ENCODE measurements at regions not wholly inside any gene's neighbourhood (a gene's known extent, or its start where the extent isn't known, plus 50 kb on each side); places are given as distances from the start of the nearest gene placed in this dataset.

- peak; percentile 85 for DNase-seq
Measured at GRCh38 chr13:107370015-107370785, 802.3 kb upstream of the ARGLU1 start.

GRCh38 chr13:107367258-107367657 is 799.3 kb upstream of the ARGLU1 start:
- peak; percentile 82 for DNase-seq

- no peak for DNase-seq
Measured at GRCh38 chr13:107365466-107366215, 797.7 kb upstream of the ARGLU1 start.

GRCh38 chr13:107364658-107365057 is 796.7 kb upstream of the ARGLU1 start:
- no peak for DNase-seq

- no peak for DNase-seq
Measured at GRCh38 chr13:107361666-107362065, 793.7 kb upstream of the ARGLU1 start.

- DNase-seq, result no peak
Measured at GRCh38 chr13:107360010-107360409, 792.1 kb upstream of the ARGLU1 start.

GRCh38 chr13:107358866-107359265 is 790.9 kb upstream of the ARGLU1 start:
- no peak for DNase-seq

- no peak for DNase-seq
Measured at GRCh38 chr13:107351305-107351704, 783.4 kb upstream of the ARGLU1 start.

GRCh38 chr13:107348925-107349324 is 781.0 kb upstream of the ARGLU1 start:
- DNase-seq, result no peak

- no peak for DNase-seq
Measured at GRCh38 chr13:107348471-107348870, 780.5 kb upstream of the ARGLU1 start.

- no peak for DNase-seq
Measured at GRCh38 chr13:107347641-107348369, 779.9 kb upstream of the ARGLU1 start.

- no peak for DNase-seq
Measured at GRCh38 chr13:107342747-107343146, 774.8 kb upstream of the ARGLU1 start.

- DNase-seq, result no peak
Measured at GRCh38 chr13:107339209-107339608, 771.3 kb upstream of the ARGLU1 start.

GRCh38 chr13:107332188-107332587 is 764.3 kb upstream of the ARGLU1 start:
- no peak for DNase-seq

GRCh38 chr13:107331359-107331758 is 763.4 kb upstream of the ARGLU1 start:
- DNase-seq, result no peak

- no peak for DNase-seq
Measured at GRCh38 chr13:107330484-107330883, 762.5 kb upstream of the ARGLU1 start.

- DNase-seq, result no peak
Measured at GRCh38 chr13:107329991-107330390, 762.1 kb upstream of the ARGLU1 start.

- DNase-seq, result no peak
Measured at GRCh38 chr13:107324416-107325204, 756.7 kb upstream of the ARGLU1 start.

GRCh38 chr13:107322228-107322627 is 754.3 kb upstream of the ARGLU1 start:
- peak; percentile 10 for DNase-seq

- no peak for DNase-seq
Measured at GRCh38 chr13:107305178-107305577, 737.2 kb upstream of the ARGLU1 start.

GRCh38 chr13:107301724-107302374 is 733.9 kb upstream of the ARGLU1 start:
- peak; percentile 34 for DNase-seq

GRCh38 chr13:107299717-107300116 is 731.8 kb upstream of the ARGLU1 start:
- no peak for DNase-seq
